Sigmoid colon (tissue), 6 donors: ENCODE measurements at regions not wholly inside any gene's neighbourhood (a gene's known extent, or its start where the extent isn't known, plus 50 kb on each side); places are given as distances from the start of the nearest gene placed in this dataset.

Experiments
- DNase-seq: peaks from one replicate; pipeline ENCODE4 v3.0.0-alpha.2; 2019
- H3K27ac ChIP-seq, 4 donors: fragments of 200-600 bp; sonication (generic); one replicate each; pipeline ENCODE4 v1.5.1; 2016 to 2019; ENCODE audit warnings: mild to moderate bottlenecking in 1 of 4
- H3K27me3 ChIP-seq, 3 donors: fragments of 200-600 bp; sonication (generic); one replicate each; pipeline ENCODE4 v1.5.1; 2019; ENCODE audit warnings: mild to moderate bottlenecking in 1 of 3
- H3K36me3 ChIP-seq, 4 donors: fragments of 200-600 bp; sonication (generic); one replicate each; pipeline ENCODE4 v1.5.1; 2016 to 2019
- H3K4me1 ChIP-seq, 4 donors: fragments of 200-600 bp; sonication (generic); one replicate each; pipeline ENCODE4 v1.5.1; 2017 to 2019
- H3K4me3 ChIP-seq, 4 donors: fragments of 200-600 bp; sonication (generic); one replicate each; pipeline ENCODE4 v1.5.1; 2017 to 2019; ENCODE audit warnings: mild to moderate bottlenecking in 2 of 4, moderate library complexity in 1 of 4
- H3K9me3 ChIP-seq, 4 donors: fragments of 200-600 bp in 3 of 4; sonication (generic) in 3 of 4; one replicate each; pipeline versions ENCODE4 v1.5.1 to v1.6.1; 2013 to 2019
- EP300 ChIP-seq, 4 donors: sonication (generic); formaldehyde crosslinking; IDR thresholded peaks; one replicate each; pipeline ENCODE4 v1.6.1; 2017; ENCODE audit warnings: antibody characterized with exemption in 4 of 4
- POLR2A ChIP-seq, 2 donors: fragments of 450-650 bp; IDR thresholded peaks; one replicate each; pipeline ENCODE4 v1.6.1; 2016; ENCODE audit warnings: antibody characterized with exemption in 2 of 2, mild to moderate bottlenecking in 2 of 2, moderate library complexity in 2 of 2
- POLR2AphosphoS5 ChIP-seq, 4 donors: sonication (generic); formaldehyde crosslinking; IDR thresholded peaks; one replicate each; pipeline ENCODE4 v1.6.1; 2017; ENCODE audit warnings: antibody characterized with exemption in 4 of 4
- WGBS, 2 donors: extraction: QIAGEN DNeasy Blood & Tissue Kit; methylation state at CpG; one replicate each; pipeline ENCODE4 v1.1.7; 2013; 5-methylcytosine and 5-hydroxymethylcytosine counted together
- intact Hi-C: fragments of 100-400 bp; cut with DNase I; formaldehyde crosslinking; loops from one replicate; pipeline ENCODE4 v1.15.1; 2023
- TF ChIP-seq, protein P1 (sequence below), 4 experiments: fragments of 450-650 bp in 3 of 4; fragments of 200-600 bp in 1 of 4; IDR thresholded peaks; one replicate each; pipeline ENCODE4 v1.5.1; 2016 to 2019; ENCODE audit warnings: antibody characterized with exemption in 4 of 4, mild to moderate bottlenecking in 3 of 4, moderate library complexity in 2 of 4
- donor health status: healthy with polysubstance abuse.
- donor health status: healthy.

DNA sequence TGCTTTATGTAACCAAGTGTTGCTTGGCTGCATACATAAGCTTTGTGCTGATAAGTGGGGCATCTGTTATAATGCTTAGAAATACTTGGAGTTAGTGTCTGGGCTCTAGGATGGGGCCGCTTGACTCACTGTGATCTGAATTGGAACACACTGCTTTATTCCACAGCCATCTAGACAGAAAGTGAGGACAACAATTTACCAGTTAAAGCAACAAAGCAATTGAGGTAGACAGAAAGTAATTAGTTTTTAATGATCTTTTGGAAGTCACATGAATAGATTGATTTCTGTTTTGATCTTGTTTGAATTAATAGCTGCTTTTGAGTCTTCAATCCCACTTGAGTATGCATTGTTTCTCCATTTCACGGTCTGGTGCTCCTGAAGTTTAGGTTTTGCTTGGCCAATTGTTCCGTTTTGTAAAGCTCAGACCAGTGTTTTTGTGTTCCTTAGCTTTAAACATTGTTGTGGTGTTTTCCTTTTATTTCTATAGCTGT is 157.5 kb downstream of the TRMT11 start:
- Histone ChIP-seq H3K27me3 (no peaks in the 10 kb centered on the region), H3K4me1 (no peaks in the 10 kb centered on the region), H3K27ac (no peak overlapping the region), H3K36me3 (no peaks in the 10 kb centered on the region), H3K9me3 (peaks cover 0 to 4% (median 0%) of the 10 kb centered on the region in 4 donors), H3K4me3 (no peak overlapping the region)
- intact Hi-C loops = no loop called here
- 88 to 93% methylated on average over 3 of the region's 3 CpGs for WGBS, 2 donors
- DNase-seq = no peak
- TF ChIP-seq, protein P1, sequence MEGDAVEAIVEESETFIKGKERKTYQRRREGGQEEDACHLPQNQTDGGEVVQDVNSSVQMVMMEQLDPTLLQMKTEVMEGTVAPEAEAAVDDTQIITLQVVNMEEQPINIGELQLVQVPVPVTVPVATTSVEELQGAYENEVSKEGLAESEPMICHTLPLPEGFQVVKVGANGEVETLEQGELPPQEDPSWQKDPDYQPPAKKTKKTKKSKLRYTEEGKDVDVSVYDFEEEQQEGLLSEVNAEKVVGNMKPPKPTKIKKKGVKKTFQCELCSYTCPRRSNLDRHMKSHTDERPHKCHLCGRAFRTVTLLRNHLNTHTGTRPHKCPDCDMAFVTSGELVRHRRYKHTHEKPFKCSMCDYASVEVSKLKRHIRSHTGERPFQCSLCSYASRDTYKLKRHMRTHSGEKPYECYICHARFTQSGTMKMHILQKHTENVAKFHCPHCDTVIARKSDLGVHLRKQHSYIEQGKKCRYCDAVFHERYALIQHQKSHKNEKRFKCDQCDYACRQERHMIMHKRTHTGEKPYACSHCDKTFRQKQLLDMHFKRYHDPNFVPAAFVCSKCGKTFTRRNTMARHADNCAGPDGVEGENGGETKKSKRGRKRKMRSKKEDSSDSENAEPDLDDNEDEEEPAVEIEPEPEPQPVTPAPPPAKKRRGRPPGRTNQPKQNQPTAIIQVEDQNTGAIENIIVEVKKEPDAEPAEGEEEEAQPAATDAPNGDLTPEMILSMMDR (IDR thresholded peaks at IDR 0.05) = no peak
- TF ChIP-seq POLR2AphosphoS5 (IDR thresholded peaks at IDR 0.05) (no peak), EP300 (IDR thresholded peaks at IDR 0.05) (no peak), POLR2A (IDR thresholded peaks at IDR 0.05) (no peak)

DNA sequence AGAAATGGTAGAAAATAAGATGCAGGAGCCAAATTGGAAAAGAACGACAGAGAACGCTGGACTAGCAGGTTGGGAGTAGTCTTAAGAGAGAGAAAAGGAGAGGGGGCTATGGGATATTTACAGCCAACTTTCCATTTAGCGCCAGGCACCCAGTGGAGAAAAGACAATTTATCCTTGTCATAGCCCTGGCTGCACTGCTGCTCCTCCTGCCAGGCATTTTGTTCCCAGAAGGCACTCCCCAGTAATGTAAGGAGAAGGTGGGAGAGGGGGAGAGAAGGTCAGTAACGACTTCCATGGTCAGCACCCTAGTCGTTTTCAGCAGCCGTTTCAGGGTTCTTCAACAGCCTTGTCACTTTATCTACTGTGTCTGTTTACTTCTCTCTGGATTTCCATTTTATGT is 159.0 kb downstream of the TRMT11 start:
- no peaks in the 10 kb centered on the region for H3K4me1 ChIP-seq
- H3K9me3 ChIP-seq = no peaks in the 10 kb centered on the region
- H3K36me3 ChIP-seq = no peaks in the 10 kb centered on the region
- no peaks in the 10 kb centered on the region for H3K27me3 ChIP-seq
- no peak overlapping the region for H3K4me3 ChIP-seq
- no peak overlapping the region for H3K27ac ChIP-seq
- WGBS, 2 donors = 84 to 89% methylated on average over 6 of the region's 6 CpGs
- TF ChIP-seq EP300 (IDR thresholded peaks at IDR 0.05) (no peak), POLR2A (IDR thresholded peaks at IDR 0.05) (no peak), POLR2AphosphoS5 (IDR thresholded peaks at IDR 0.05) (no peak)
- TF ChIP-seq, protein P1 (IDR thresholded peaks at IDR 0.05) = no peak
- DNase-seq = no peak
- intact Hi-C loops = no loop called here

DNA sequence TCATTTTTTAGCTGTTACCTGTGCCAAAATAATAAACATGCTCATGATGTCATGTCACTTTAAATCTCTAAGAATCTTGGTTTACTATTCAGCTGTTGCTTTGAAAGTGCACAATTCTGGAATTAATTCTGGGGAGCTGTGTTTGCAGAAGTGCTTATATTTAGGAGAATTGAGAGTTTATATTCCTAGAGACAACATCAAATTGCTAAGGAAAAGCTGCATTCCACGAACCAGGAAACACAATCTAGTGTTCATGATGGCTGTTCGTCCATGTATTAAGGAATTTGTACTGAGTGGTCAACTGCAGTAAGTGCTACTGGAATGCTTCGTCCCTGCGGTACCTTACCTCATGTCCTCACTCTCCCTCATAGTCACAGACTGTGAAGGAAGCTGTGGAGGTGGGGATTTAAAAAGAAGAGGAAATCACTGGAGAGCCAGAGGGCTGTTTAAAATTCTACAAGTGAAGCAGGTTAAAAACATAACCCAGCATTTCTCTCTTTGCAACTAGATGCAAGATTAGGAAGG is 161.0 kb downstream of the TRMT11 start:
- DNase-seq = no peak
- intact Hi-C loops = no loop called here
- no peak overlapping the region for H3K27ac ChIP-seq
- 86 to 89% methylated on average over 4 of the region's 4 CpGs for WGBS, 2 donors
- no peaks in the 10 kb centered on the region for H3K4me1 ChIP-seq
- no peak overlapping the region for H3K4me3 ChIP-seq
- no peaks in the 10 kb centered on the region for H3K27me3 ChIP-seq
- no peaks in the 10 kb centered on the region for H3K9me3 ChIP-seq
- no peak for TF ChIP-seq POLR2AphosphoS5 (IDR thresholded peaks at IDR 0.05)
- TF ChIP-seq POLR2A (IDR thresholded peaks at IDR 0.05) = no peak
- TF ChIP-seq, protein P1 (IDR thresholded peaks at IDR 0.05) = no peak
- TF ChIP-seq EP300 (IDR thresholded peaks at IDR 0.05) = no peak
- no peaks in the 10 kb centered on the region for H3K36me3 ChIP-seq

DNA sequence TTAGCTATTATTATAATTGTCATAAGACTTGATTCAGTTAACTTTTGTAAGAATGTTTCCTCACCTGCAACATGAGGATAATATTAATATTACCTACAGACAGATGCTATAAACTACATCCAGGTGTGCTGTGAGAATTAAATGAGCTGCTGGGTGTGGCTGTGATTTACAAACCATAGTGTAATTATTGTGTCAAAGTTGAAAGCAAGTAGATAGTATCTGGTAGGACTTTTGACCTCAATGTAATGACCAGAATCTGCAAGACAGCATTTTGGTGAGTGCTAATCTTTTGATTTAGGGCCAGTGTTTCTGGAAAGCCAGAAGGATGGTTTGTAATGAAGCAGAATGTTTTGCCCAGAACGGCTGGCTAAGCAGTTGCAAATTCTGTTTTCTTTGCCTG is 162.5 kb downstream of the TRMT11 start:
- no peaks in the 10 kb centered on the region for H3K9me3 ChIP-seq
- H3K36me3 ChIP-seq = no peaks in the 10 kb centered on the region
- H3K4me3 ChIP-seq = no peak overlapping the region
- DNase-seq = no peak
- no peaks in the 10 kb centered on the region for H3K4me1 ChIP-seq
- TF ChIP-seq POLR2A (IDR thresholded peaks at IDR 0.05) = no peak
- TF ChIP-seq, protein P1 (IDR thresholded peaks at IDR 0.05) = no peak
- TF ChIP-seq POLR2AphosphoS5 (IDR thresholded peaks at IDR 0.05) = no peak
- no peak for TF ChIP-seq EP300 (IDR thresholded peaks at IDR 0.05)
- 21 to 61% methylated on average over 1 of the region's 1 CpG for WGBS, 2 donors
- intact Hi-C loops = no loop called here
- H3K27me3 ChIP-seq = no peaks in the 10 kb centered on the region
- no peak overlapping the region for H3K27ac ChIP-seq

DNA sequence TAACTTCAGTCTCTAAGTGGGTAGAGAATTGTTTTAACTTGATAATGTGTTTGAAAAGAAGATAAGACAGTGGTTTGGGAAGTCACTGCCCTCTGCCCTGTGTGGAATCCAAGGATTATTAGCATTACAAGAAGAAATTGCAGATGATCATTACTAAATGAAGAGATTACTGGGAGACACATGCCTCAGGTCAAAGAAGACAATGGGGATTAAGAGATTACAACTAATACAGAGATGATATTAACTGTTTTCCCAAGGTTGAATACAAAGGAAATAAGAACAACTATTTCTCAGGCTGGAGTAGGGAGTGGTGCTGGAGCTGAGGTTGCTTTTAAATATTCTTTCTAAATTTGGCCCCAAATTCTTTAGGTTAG is 166.0 kb downstream of the TRMT11 start:
- Histone ChIP-seq H3K36me3 (no peaks in the 10 kb centered on the region), H3K4me1 (no peaks in the 10 kb centered on the region), H3K9me3 (no peaks in the 10 kb centered on the region), H3K27me3 (no peaks in the 10 kb centered on the region), H3K4me3 (no peak overlapping the region), H3K27ac (no peak overlapping the region)
- DNase-seq = no peak
- intact Hi-C loops = no loop called here
- TF ChIP-seq EP300 (IDR thresholded peaks at IDR 0.05) (no peak), POLR2A (IDR thresholded peaks at IDR 0.05) (no peak), POLR2AphosphoS5 (IDR thresholded peaks at IDR 0.05) (no peak)
- TF ChIP-seq, protein P1 (IDR thresholded peaks at IDR 0.05) = no peak
